SK-N-MC (cell line): ENCODE measurements at regions not wholly inside any gene's neighbourhood (a gene's known extent, or its start where the extent isn't known, plus 50 kb on each side); places are given as distances from the start of the nearest gene placed in this dataset.

Source experiments
- EZH2 ChIP-seq: fragments of 200-600 bp; sonication (generic); IDR thresholded peaks from one replicate; pipeline ENCODE4 v1.6.1; 2017; ENCODE audit warnings: antibody characterized with exemption
- FOXP2 ChIP-seq: optimal IDR thresholded peaks from 2 replicates; pipeline ENCODE3; 2011; ENCODE audit warnings: mild to moderate bottlenecking, moderate library complexity; ENCODE audit not compliant: insufficient read depth; ENCODE audit errors: extremely low read length, control extremely low read depth
- POLR2AphosphoS5 ChIP-seq: IDR thresholded peaks from 2 replicates; pipeline ENCODE4 v1.6.1; 2012; ENCODE audit warnings: mild to moderate bottlenecking, low read depth, low read length, borderline replicate concordance

GRCh38 chr6:45758787-45759471, 256.7 kb downstream of the CLIC5 start:
- no peak for TF ChIP-seq POLR2AphosphoS5
- TF ChIP-seq EZH2 = no peak
- TF ChIP-seq FOXP2 = no peak
